ENCODE measurements at regions not wholly inside any gene's neighbourhood (a gene's known extent, or its start where the extent isn't known, plus 50 kb on each side); places are given as distances from the start of the nearest gene placed in this dataset.

DNA sequence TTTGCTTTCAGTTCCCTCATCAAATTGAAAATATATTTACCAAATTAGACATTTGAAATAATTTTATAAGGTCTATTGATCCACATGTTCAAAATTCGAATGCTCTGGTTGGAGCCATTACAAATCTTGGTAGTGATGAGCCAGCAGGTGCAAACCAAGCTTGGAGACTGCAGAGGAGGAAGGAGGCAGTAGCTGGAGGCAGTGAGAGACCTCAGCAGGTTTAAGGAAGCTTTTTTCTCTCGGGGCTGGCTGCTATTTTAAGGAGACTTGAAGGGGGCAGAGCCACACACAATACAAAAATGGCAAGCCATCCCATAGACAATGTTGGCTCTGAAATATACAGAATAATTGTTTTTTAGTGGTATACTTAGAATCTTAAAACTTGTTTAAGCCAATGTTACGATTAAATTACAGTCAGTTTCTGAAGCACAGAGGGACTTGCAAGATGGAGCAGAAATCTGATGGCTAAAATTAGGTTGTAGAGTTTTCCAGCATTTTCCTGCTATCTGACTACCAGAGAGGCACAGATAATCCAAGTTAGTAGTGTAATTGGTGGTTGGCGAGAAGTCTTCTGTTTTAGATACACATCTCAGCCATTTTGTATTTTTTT is 185.8 kb downstream of the SNX10 start:
- TF ChIP-seq, protein P1, sequence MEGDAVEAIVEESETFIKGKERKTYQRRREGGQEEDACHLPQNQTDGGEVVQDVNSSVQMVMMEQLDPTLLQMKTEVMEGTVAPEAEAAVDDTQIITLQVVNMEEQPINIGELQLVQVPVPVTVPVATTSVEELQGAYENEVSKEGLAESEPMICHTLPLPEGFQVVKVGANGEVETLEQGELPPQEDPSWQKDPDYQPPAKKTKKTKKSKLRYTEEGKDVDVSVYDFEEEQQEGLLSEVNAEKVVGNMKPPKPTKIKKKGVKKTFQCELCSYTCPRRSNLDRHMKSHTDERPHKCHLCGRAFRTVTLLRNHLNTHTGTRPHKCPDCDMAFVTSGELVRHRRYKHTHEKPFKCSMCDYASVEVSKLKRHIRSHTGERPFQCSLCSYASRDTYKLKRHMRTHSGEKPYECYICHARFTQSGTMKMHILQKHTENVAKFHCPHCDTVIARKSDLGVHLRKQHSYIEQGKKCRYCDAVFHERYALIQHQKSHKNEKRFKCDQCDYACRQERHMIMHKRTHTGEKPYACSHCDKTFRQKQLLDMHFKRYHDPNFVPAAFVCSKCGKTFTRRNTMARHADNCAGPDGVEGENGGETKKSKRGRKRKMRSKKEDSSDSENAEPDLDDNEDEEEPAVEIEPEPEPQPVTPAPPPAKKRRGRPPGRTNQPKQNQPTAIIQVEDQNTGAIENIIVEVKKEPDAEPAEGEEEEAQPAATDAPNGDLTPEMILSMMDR (conservative IDR thresholded peaks at IDR 0.05 in 1 of 2, IDR thresholded peaks at IDR 0.05 in 1 of 2; ENCODE audit: low read depth in 1 of 2, low read length in 2 of 2), result no peak
- no peak for TF ChIP-seq EZH2 (IDR thresholded peaks at IDR 0.05; ENCODE audit: low read length, missing control alignments)
